SK-N-SH treated with all-trans-retinoic acid at 6 μM for 48 hours (cell line): ENCODE measurements at regions not wholly inside any gene's neighbourhood (a gene's known extent, or its start where the extent isn't known, plus 50 kb on each side); places are given as distances from the start of the nearest gene placed in this dataset.

Experiments used
- ATAC-seq: fragments of 200-7000 bp; cut with Tn5 transposase; 3 replicates; pipeline ENCODE4 v1.9.1; 2020; ENCODE audit warnings: mild to moderate bottlenecking, moderate library complexity
- ARNTL ChIP-seq: fragments of 450-650 bp; formaldehyde crosslinking; IDR thresholded peaks from 2 replicates; pipeline ENCODE4 v1.5.0; 2020; ENCODE audit warnings: low read depth, mild to moderate bottlenecking, moderate library complexity, borderline replicate concordance
- BACH2 ChIP-seq: fragments of 250-450 bp; sonication (Bioruptor Pico); IDR thresholded peaks from 2 replicates; pipeline ENCODE4 v1.9.0; 2021; ENCODE audit warnings: mild to moderate bottlenecking, borderline replicate concordance
- CREB5 ChIP-seq: fragments of 250-450 bp; sonication (Bioruptor Pico); IDR thresholded peaks from 2 replicates; pipeline ENCODE4 v1.5.1; 2020; ENCODE audit warnings: low read depth, mild to moderate bottlenecking, moderate library complexity
- CSDC2 ChIP-seq: fragments of 250-450 bp; sonication (Bioruptor Pico); IDR thresholded peaks from 2 replicates; pipeline ENCODE4 v1.5.0; 2020; ENCODE audit warnings: mild to moderate bottlenecking, moderate library complexity
- ESRRG ChIP-seq: fragments of 250-450 bp; sonication (Bioruptor Pico); IDR thresholded peaks from 2 replicates; pipeline ENCODE4 v1.6.1; 2021; ENCODE audit warnings: mild to moderate bottlenecking
- ISL1 ChIP-seq: fragments of 250-450 bp; sonication (Bioruptor Pico); IDR thresholded peaks from 2 replicates; pipeline ENCODE4 v2.1.2; 2022; ENCODE audit warnings: mild to moderate bottlenecking, moderate library complexity
- OSR1 ChIP-seq: fragments of 250-450 bp; sonication (Bioruptor Pico); IDR thresholded peaks from 2 replicates; pipeline ENCODE4 v1.8.0; 2022; ENCODE audit warnings: moderate library complexity, mild to moderate bottlenecking, inconsistent platforms
- PPARA ChIP-seq: fragments of 250-450 bp; sonication (Bioruptor Pico); IDR thresholded peaks from 2 replicates; pipeline ENCODE4 v1.5.0; 2020; ENCODE audit warnings: mild to moderate bottlenecking, borderline replicate concordance
- RARB ChIP-seq: fragments of 250-450 bp; sonication (Bioruptor Pico); IDR thresholded peaks from 2 replicates; pipeline ENCODE4 v1.8.0; 2021; ENCODE audit warnings: mild to moderate bottlenecking, moderate library complexity
- SNAI2 ChIP-seq: fragments of 250-450 bp; sonication (Bioruptor Pico); IDR thresholded peaks from 2 replicates; pipeline ENCODE4 v1.5.0; 2020; ENCODE audit warnings: mild to moderate bottlenecking, moderate library complexity
- TCF4 ChIP-seq: fragments of 250-450 bp; sonication (Bioruptor Pico); IDR thresholded peaks from 2 replicates; pipeline ENCODE4 v1.8.0; 2021; ENCODE audit warnings: mild to moderate bottlenecking, moderate library complexity, borderline replicate concordance
- TOX ChIP-seq: fragments of 250-450 bp; sonication (Bioruptor Pico); IDR thresholded peaks from 2 replicates; pipeline ENCODE4 v1.8.0; 2021; ENCODE audit warnings: mild to moderate bottlenecking, moderate library complexity, borderline replicate concordance
- TSHZ2 ChIP-seq: fragments of 250-450 bp; sonication (Bioruptor Pico); IDR thresholded peaks from 2 replicates; pipeline ENCODE4 v1.5.0; 2020; ENCODE audit warnings: mild to moderate bottlenecking, moderate library complexity
- ZFP3 ChIP-seq: fragments of 250-450 bp; sonication (Bioruptor Pico); IDR thresholded peaks from 2 replicates; pipeline ENCODE4 v1.5.0; 2020; ENCODE audit warnings: mild to moderate bottlenecking, moderate library complexity
- ZNF565 ChIP-seq: fragments of 450-650 bp; formaldehyde crosslinking; conservative IDR thresholded peaks from 2 replicates; pipeline ENCODE4 v1.5.0; 2020; ENCODE audit warnings: low read depth, mild to moderate bottlenecking, moderate library complexity
- ZNF70 ChIP-seq: fragments of 450-650 bp; formaldehyde crosslinking; IDR thresholded peaks from 2 replicates; pipeline ENCODE4 v1.5.0; 2020; ENCODE audit warnings: mild to moderate bottlenecking, moderate library complexity
- TF ChIP-seq, protein P1 (sequence below): fragments of 250-450 bp; sonication (Bioruptor Pico); IDR thresholded peaks from 2 replicates; pipeline ENCODE4 v1.8.0; 2020; ENCODE audit warnings: mild to moderate bottlenecking, moderate library complexity, borderline replicate concordance

- no peak for TF ChIP-seq CREB5
- no peak for TF ChIP-seq ARNTL (CRISPR knock-in tag)
- TF ChIP-seq TCF4 (CRISPR knock-in tag) = no peak
- no peak for TF ChIP-seq ZNF70 (CRISPR knock-in tag)
- TF ChIP-seq ZNF565 (CRISPR knock-in tag) = no peak
- no peak for TF ChIP-seq ISL1 (CRISPR knock-in tag)
- TF ChIP-seq CSDC2 (CRISPR knock-in tag) = no peak
- TF ChIP-seq OSR1 (CRISPR knock-in tag) = no peak
- TF ChIP-seq TSHZ2 (CRISPR knock-in tag) = no peak
- TF ChIP-seq, protein P1, sequence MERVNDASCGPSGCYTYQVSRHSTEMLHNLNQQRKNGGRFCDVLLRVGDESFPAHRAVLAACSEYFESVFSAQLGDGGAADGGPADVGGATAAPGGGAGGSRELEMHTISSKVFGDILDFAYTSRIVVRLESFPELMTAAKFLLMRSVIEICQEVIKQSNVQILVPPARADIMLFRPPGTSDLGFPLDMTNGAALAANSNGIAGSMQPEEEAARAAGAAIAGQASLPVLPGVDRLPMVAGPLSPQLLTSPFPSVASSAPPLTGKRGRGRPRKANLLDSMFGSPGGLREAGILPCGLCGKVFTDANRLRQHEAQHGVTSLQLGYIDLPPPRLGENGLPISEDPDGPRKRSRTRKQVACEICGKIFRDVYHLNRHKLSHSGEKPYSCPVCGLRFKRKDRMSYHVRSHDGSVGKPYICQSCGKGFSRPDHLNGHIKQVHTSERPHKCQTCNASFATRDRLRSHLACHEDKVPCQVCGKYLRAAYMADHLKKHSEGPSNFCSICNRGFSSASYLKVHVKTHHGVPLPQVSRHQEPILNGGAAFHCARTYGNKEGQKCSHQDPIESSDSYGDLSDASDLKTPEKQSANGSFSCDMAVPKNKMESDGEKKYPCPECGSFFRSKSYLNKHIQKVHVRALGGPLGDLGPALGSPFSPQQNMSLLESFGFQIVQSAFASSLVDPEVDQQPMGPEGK (CRISPR knock-in tag) = no peak
- TF ChIP-seq ESRRG (CRISPR knock-in tag) = no peak
- no peak for TF ChIP-seq PPARA (CRISPR knock-in tag)
- no peak for ATAC-seq
These were observed 85.2 kb upstream of the LNX1 start for GRCh38 chr4:53676402-53676871.

DNA sequence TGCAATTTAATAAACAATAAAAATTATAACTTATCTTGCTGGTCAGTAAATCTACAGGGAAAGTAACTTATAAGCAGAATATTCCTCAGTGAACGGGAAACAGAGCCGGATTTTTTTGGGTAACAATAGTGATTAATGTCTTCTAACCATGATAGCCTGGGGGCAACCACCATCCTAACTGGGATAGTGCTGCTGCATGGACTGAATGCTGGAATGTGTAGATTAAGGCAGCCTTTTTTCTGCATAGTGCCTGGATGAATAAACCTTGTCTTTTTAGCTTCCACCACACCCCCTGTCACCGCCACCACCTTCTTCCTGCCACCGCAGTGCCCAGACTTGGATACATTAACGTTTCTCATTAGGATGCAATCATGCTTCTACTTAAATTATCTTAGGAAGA is 83.6 kb upstream of the LNX1 start:
- no peak for ATAC-seq
- TF ChIP-seq BACH2 (CRISPR knock-in tag) = no peak
- TF ChIP-seq TCF4 (CRISPR knock-in tag) = no peak
- no peak for TF ChIP-seq ZFP3 (CRISPR knock-in tag)
- no peak for TF ChIP-seq TSHZ2 (CRISPR knock-in tag)
- TF ChIP-seq CREB5 = no peak

- ATAC-seq = no peak
- no peak for TF ChIP-seq PPARA (CRISPR knock-in tag)
- no peak for TF ChIP-seq ESRRG (CRISPR knock-in tag)
- no peak for TF ChIP-seq ZFP3 (CRISPR knock-in tag)
- no peak for TF ChIP-seq CREB5
- no peak for TF ChIP-seq SNAI2 (CRISPR knock-in tag)
- TF ChIP-seq TOX = no peak
- TF ChIP-seq RARB = no peak
- TF ChIP-seq, all 23 proteins: peak for 0
These were observed 81.6 kb upstream of the LNX1 start for GRCh38 chr4:53672873-53673272.
